Brain microvascular endothelial cell (primary cell): ENCODE measurements at regions not wholly inside any gene's neighbourhood (a gene's known extent, or its start where the extent isn't known, plus 50 kb on each side); places are given as distances from the start of the nearest gene placed in this dataset.
A peak's percentile ranks its signal among the peaks of the same experiment; 100 is the strongest.

Source experiments
- DNase-seq: peaks from one replicate; pipeline ENCODE4 v3.0.0-alpha.2; 2020
- H3K27ac ChIP-seq: fragments of 250-450 bp; sonication (Bioruptor Pico); 2 replicates; pipeline ENCODE4 v1.5.1; 2020; ENCODE audit warnings: mild to moderate bottlenecking, moderate library complexity
- H3K27me3 ChIP-seq: fragments of 250-450 bp; sonication (Bioruptor Pico); replicated peaks from 2 replicates; pipeline ENCODE4 v1.5.1; 2020; ENCODE audit warnings: mild to moderate bottlenecking
- H3K36me3 ChIP-seq: fragments of 250-450 bp; sonication (Bioruptor Pico); replicated peaks from 2 replicates; pipeline ENCODE4 v1.5.1; 2020; ENCODE audit warnings: mild to moderate bottlenecking
- H3K4me3 ChIP-seq: 2 replicates; pipeline ENCODE4 v1.5.1; 2011; ENCODE audit warnings: low read depth, mild to moderate bottlenecking, control low read depth, low read length, moderate library complexity
- CTCF ChIP-seq: IDR thresholded peaks from 2 replicates; pipeline ENCODE4 v1.5.1; 2011; ENCODE audit warnings: low read depth, mild to moderate bottlenecking, moderate library complexity, low read length, control low read depth, inconsistent platforms; ENCODE audit errors: missing control alignments
- in situ Hi-C: cut with HindIII; loops from 2 replicates; pipeline ENCODE4 v1.10.0; 2017; ENCODE audit warnings: low sequenced_read_pairs, low pct_ligation_motif_present

- in situ Hi-C loops = no loop called here
- no peak overlapping the region for H3K4me3 ChIP-seq
- no peak for DNase-seq
- no peaks in the 10 kb centered on the region for H3K36me3 ChIP-seq
- TF ChIP-seq CTCF = no peak
- H3K27ac ChIP-seq = no peak overlapping the region
- H3K27me3 ChIP-seq = no peaks in the 10 kb centered on the region
Measured at GRCh38 chr22:27024982-27025381, 367.6 kb downstream of the MIAT start.

- no peak for DNase-seq
- Histone ChIP-seq H3K4me3 (no peak overlapping the region), H3K27me3 (no peaks in the 10 kb centered on the region), H3K27ac (no peak overlapping the region), H3K36me3 (no peaks in the 10 kb centered on the region)
- in situ Hi-C loops = no loop called here
- no peak for TF ChIP-seq CTCF
Measured at GRCh38 chr22:27028093-27028492, 370.7 kb downstream of the MIAT start.

GRCh38 chr22:27029584-27030130, 372.3 kb downstream of the MIAT start:
- H3K4me3 ChIP-seq = no peak overlapping the region
- H3K36me3 ChIP-seq = no peaks in the 10 kb centered on the region
- DNase-seq = no peak
- H3K27me3 ChIP-seq = no peaks in the 10 kb centered on the region
- no peak for TF ChIP-seq CTCF
- H3K27ac ChIP-seq = no peak overlapping the region
- in situ Hi-C loops = no loop called here

- no peak for DNase-seq
Measured at GRCh38 chr22:27032091-27032761, 374.8 kb downstream of the MIAT start.

GRCh38 chr22:27041745-27042310, 384.4 kb downstream of the MIAT start:
- no peak overlapping the region for H3K4me3 ChIP-seq
- in situ Hi-C loops = no loop called here

More at GRCh38 chr22:27032091-27032761, 374.8 kb downstream of the MIAT start:
- no peaks in the 10 kb centered on the region for H3K27me3 ChIP-seq
- in situ Hi-C loops = no loop called here
- no peaks in the 10 kb centered on the region for H3K36me3 ChIP-seq
- TF ChIP-seq CTCF = peak; percentile 59
- no peak overlapping the region for H3K4me3 ChIP-seq
- H3K27ac ChIP-seq = no peak overlapping the region

More at GRCh38 chr22:27041745-27042310, 384.4 kb downstream of the MIAT start:
- TF ChIP-seq CTCF = no peak
- DNase-seq = no peak
- Histone ChIP-seq H3K27me3 (no peaks in the 10 kb centered on the region), H3K27ac (no peak overlapping the region), H3K36me3 (no peaks in the 10 kb centered on the region)
